GM18520 (cell line): ENCODE measurements at regions not wholly inside any gene's neighbourhood (a gene's known extent, or its start where the extent isn't known, plus 50 kb on each side); places are given as distances from the start of the nearest gene placed in this dataset.
"Not testable (repeated sequence)": the region's sequence is repeated elsewhere in the genome, so short reads cannot be mapped to it uniquely, and the experiment has no call there.

Experiments
- ATAC-seq: cut with Tn5 transposase; IDR thresholded peaks from one replicate; pipeline ENCODE4 v1.9.1; 2021; ENCODE audit not compliant: unreplicated experiment

DNA sequence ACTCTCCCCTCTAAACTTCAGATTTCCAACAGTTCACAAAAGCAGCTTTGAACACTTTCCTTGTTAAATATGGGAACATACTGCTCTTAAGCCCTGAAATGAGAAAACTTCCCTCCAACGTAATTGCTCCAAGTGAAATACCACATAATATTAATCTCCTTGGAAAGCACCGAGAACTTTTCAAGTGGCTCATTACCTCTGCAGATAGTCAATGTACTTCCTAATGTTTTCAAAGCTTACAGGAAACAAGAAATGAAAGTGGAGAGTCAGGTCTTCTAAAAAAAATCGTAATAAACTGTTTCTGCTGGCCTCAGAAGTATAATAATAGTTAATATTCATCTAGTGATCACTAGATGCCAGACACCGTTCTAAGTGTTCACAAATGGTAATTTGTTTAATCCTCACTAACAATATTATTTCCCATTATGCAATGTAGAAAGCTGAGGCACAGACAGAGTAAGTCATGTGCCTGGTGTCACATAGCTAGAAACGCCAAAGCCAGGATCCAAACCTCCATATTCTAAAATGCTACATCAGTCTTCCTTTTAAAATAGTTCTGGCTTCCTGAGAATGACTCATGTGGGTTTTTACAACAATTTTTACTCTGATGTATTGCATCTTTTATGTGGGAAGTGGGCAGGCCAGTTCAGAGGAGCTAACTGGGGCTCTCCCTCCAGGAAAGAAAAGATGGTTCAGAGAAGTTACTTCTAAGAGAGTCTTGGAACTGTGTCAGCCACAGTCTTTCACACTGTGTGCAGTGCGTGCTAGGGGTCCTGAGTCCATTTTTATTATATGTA, 177.2 kb downstream of the PLPPR4 start:
- ATAC-seq: no peak

DNA sequence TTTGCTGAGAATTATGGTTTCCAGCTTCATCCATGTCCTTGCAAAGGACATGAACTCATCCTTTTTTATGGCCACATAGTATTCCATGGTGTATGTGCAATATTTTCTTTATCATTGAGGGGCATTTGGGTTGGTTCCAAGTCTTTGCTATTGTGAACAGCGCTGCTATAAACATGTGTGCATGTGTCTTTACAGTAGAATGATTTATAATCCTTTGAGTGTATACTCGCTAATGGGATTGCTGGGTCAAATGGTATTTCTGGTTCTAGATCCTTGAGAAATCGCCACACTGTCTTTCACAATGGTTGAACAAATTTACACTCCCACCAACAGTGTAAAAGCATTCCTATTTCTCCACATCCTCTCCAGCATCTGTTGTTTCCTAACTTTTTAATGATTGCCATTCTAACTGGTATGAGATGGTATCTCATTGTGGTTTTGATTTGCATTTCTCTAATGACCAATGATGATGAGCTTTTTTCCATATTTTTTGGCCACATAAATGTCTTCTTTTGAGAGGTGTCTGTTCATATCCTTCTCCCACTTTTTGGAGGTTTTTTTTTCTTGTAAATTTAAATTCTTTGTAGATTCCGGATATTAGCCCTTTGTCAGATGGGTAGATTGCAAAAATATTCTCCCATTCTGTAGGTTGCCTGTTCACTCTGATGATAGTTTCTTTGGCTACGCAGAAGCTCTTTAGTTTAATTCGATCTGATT, 180.1 kb downstream of the PLPPR4 start:
- not testable (repeated sequence) for ATAC-seq

GRCh38 chr1:99445071-99445470, 180.8 kb downstream of the PLPPR4 start:
- ATAC-seq: no peak

DNA sequence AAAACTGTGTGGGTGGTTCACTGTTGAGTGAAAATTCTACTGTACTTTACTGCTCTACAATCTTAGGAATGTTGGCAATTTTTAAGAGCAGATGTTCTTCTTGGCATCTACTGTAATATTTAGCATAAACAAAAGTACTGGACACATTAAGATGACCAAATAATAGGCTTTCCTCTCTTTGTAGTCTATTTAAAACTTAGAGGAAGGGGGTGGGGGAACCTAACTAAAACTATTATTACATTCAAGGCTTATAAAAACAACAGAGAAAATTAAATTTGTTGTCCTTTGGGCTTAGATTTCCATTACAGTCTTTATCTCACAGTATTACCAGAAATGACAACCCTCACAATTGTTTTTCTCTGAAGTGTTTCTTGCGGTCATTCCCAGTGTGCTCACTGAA, 181.2 kb downstream of the PLPPR4 start:
- no peak for ATAC-seq

DNA sequence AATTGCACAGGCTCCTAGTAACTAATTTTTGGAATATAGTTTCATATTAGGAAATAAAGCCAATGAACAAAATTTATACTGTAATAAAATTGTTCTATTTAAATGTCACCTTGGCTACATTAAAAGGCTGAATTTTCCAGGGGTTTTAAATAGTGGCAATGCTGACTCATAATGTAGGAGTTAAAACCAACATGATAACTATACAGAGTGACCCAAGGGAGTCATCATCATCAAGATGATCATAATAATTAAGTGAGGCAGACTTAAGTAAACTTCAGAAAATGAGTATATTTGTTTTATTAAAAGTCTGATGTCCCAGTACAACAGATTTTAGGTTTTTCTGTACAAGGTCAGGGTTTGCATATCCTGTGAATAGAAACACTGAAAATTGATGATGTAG, 183.4 kb downstream of the PLPPR4 start:
- no peak for ATAC-seq

DNA sequence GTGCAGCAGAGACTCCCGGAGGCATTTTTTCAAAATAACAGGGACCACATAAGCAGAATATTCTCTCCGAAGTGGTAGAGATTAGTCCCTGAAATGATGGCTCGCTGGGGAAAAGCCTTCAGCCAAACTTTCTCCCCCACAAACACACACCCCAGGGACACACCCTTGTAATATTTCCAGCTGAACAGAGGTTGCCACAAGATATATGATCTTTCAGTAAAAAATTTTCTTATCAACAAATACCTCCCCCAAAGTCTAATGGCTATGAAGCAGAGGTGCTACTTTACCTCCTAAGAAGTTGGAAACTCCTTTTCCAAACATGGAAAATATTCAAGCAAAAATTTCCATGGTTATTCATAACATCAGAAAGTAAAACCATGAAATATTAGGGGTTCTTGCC, 190.2 kb upstream of the PALMD start:
- no peak for ATAC-seq

GRCh38 chr1:99456536-99456935, 189.4 kb upstream of the PALMD start:
- ATAC-seq: no peak

DNA sequence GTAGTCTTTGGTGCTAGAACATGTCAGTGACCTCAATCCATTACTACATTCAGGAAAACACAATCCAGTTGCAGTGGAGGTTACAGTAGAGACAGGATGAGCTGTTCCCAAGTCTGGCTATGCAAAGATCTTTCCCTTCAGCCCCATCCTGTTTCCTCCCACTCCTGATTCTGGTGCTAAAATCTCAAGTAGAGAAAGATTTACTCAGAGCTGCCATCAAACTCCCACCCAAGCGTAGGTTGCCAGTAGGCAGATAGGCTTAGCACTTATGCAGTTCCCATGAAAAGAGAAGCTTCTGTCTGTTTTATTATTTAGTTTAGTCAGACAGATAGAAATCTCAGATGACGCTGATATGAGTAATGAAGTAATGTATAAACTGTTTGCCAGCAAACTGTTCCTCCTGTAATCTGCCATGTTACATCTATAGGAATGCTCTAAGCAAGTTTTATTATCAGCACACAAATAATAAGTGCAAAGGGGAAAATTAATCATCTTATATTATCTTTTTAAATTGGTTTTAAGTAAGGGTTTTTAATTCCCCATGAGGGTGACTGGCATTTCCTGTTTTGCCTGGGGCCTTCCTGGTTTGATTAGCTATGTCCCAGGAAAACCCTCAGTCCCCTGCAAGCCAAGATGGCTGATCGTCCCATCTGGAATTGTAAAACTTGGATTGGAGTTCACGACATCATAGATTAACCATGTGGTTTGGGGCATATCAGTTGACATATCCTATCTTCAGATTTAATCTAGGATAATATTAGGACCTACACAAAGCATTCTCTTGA, 188.3 kb upstream of the PALMD start:
- no peak for ATAC-seq

DNA sequence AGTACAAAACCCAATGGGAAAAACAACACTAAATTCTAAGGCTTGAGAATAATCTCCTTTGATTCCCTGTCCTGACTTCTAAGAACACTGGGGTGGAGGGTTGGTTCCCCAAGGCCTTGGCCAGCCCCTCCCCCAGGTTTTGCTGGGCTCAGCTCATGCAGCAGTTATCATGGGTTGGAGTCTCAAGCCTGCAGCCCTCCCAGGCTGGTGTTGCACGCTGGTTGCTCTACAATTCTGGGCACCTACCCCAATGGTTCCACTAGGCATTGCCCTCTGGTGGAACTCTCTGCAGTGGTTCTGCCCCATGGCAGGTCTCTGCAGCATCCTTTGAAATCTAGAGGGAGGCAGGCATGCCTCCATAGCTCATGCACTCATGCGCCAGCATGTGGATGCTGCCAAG, 184.4 kb upstream of the PALMD start:
- no peak for ATAC-seq

DNA sequence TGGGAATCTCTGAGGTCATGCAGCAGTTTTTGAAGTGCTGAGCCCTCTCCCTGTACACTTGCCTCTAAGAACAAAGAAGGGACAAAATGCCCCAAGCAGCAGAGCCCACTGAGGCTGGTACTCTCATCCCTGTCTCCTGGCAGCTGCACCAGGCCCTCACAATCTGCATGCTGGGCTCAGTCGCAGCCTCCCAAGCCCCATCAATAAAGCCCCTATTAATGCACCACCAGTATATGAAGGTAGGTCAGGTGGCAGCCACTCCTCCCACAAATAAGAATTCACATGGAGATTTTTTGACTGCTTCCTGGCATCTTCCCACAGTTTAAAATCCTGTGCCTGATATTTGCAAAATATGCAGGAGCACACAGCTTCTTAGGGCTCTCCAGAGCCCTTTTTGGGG, 181.2 kb upstream of the PALMD start:
- no peak for ATAC-seq

DNA sequence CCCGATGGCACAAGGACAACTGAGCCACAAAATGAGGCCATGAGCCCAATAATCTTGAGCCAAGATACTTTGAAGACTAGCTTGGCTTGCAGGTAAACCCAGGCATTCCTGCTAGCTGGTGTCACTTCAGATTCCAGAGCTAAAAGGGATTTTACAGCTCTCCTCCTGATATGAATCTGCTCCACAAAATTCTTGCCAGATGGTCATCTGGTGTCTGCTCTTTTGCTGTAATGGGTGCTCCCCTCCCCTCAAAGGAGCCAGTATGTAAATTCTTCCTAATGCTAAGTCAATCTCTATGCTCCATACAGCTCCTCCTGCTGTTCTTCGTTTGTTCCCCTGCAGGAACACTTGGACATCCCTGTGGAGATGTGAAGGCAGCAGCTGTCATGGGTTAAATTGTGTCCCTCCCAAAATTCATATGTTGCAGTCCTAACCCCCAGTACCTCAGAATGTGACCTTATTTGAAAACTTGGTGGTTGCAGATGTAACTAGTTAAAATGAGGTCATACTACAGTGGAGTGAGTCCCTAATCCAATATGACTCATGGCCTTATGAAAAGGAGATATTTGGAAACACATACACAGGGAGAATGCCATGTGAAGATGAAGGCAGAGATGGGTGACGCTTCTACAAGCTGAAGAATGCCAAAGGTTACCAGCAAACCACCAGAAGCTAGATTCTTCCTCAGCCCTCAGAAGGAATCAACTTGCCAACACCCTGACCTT, 180.6 kb upstream of the PALMD start:
- no peak for ATAC-seq

DNA sequence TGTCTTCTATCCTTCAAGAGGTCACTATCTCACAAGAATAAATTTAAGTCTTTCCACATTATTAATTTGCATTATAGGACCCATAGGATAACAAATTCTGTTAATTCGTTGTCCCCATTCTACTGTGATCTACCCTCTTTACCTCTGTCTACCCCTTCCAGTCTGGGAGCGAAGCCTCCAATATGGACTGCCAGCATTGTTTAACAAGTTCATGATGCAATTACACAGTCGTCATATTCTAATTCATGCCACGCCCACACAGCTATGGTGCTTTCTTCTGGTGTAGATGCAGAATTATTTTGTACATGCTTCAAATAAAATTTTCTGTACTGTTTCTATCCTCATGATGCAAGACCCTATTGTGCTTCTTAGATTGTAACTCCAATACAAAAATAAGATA, 178.3 kb upstream of the PALMD start:
- ATAC-seq: no peak

- no peak for ATAC-seq
Observed at GRCh38 chr1:99469550-99469971, 176.4 kb upstream of the PALMD start.

DNA sequence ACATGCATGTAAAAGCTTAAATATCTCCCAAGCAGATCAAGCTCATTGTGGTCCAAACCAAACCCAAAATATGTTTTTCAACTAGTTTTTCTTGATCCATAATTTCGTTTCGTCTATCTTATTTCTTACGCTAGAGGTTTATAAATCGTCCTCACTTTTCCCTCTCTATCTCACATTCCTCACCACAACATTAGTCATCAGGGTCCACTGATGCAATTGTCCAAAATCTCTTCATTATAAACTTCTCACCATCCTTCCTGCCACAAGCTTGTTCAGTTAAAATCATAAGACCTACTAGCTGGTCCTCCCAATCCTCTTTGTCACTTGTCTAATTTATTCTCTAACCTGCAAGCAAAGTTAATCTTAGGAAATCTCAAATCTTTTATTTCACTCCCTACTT, 173.0 kb upstream of the PALMD start:
- ATAC-seq: no peak

GRCh38 chr1:99474350-99474893, 171.5 kb upstream of the PALMD start:
- no peak for ATAC-seq

DNA sequence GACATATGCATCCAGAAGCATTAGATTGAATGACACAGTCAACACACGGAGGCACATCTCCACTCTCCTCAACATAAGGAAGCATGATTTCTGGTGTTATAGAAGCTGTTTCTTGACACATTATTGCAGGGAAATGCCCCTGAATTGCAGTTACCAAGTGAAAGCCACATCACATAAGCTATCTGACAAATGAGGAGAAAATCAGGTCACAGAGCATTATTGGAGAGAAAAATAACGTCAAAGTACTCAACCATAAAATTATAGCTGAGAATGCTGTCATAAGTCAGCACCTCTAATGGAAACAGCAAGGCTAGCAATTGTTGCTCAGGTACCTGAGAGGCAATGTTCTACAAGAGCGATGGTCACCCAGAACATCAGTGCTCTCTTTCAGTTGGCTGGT, 169.9 kb upstream of the PALMD start:
- no peak for ATAC-seq

DNA sequence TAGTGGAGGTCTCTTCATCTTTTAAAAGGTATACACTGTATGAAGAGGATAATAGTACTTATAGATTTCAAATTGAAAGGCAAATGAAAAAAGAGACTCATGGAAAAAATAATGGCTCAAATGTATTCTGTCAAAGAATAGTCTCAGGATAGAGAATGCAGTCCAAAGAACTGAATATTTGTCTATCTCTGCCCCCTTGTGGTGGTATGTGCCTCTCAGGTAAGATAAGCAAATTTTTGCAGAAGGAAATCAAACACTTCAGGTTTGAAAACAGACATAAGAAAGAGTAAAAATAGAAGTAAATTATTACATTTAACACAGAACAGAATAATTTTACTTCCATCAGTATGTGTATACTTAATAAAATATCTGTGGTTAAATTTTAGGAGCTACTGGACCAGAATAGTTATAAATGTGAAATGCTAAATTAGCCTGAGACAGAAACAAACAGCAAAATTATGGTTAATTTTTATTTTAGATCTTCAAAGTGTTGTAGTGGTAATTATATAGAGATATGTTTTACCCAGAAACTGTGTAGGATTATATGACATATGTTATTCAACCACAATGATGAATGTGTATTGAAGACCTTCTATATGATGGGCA, 164.4 kb upstream of the PALMD start:
- peak; percentile 45 for ATAC-seq

DNA sequence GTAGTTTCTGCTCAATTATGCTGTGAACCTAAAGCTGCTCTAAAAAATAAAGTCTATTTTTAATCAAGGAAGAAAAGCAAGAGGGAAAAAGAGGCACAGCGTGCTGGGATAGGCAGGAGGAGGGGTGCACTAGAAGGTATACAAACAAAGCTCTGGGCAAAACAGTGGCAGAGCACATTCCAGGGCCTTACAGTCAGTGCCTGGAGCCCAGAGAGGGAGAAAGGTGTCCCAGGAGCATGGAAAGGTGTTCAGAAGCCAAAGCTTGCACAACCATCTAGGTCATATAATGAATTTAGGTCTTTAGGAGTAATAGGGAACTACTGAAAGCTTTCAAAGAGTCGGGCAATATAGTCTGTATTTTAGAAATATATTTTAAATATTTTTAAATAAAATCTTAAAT, 163.6 kb upstream of the PALMD start:
- ATAC-seq: no peak

DNA sequence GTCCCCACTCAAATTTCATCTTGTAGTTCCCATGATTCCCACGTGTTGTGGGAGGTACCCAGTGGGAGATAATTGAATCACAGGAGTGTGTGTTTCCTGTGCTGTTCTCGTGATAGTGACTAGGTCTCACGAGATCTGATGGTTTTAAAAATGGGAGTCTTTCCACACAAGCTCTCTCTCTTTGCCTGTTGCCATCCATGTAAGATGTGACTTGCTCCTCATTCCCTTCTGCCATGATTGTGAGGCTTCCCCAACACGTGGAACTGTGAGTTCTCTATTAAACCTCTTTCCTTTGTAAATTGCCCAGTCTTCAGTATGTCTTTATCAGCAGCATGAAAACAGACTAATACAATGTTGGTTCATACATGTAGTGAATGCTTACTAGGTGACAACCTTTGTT, 163.2 kb upstream of the PALMD start:
- ATAC-seq: no peak

DNA sequence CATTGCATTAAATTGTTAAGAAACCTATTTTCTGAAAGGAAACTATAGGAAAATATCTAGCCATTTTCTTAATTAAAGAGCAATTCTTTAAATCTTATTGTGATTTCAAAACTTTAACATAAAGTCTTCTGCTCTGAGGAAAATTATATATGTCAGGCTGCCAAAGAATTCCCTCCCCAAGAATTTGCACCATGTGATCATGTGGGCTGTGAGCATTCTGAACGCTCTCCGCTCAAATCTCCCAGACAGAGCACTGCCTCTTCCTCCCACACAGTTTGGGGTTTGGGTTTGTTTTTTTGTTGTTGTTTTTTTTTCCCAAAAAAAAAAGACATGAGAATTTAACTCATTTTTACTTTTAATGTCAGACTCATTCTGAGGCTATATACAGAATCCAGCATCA, 155.9 kb upstream of the PALMD start:
- ATAC-seq: no peak
